DND-41 (cell line): ENCODE measurements at regions not wholly inside any gene's neighbourhood (a gene's known extent, or its start where the extent isn't known, plus 50 kb on each side); places are given as distances from the start of the nearest gene placed in this dataset.

Experiments used
- ATAC-seq: fragments of 200-7000 bp; cut with Tn5 transposase; 3 replicates; pipeline ENCODE4 v1.9.1; 2021; ENCODE audit warnings: low read depth; ENCODE audit not compliant: insufficient read depth
- DNase-seq: peaks from one replicate; pipeline ENCODE4 v3.0.0-alpha.2; 2020
- H2AFZ ChIP-seq: 2 replicates; pipeline ENCODE4 v1.6.0; 2012; ENCODE audit warnings: low read depth, low read length
- H3K27ac ChIP-seq: 2 replicates; pipeline ENCODE4 v1.5.1; 2012; ENCODE audit warnings: low read length, inconsistent platforms
- H3K27me3 ChIP-seq: fragments of 200-600 bp; sonication (generic); 2 replicates; pipeline ENCODE4 v1.6.0; 2012; ENCODE audit warnings: low read length, mild to moderate bottlenecking, inconsistent platforms; ENCODE audit not compliant: insufficient read depth, poor library complexity
- H3K36me3 ChIP-seq: 2 replicates; pipeline ENCODE4 v1.5.1; 2012; ENCODE audit warnings: low read length, inconsistent platforms; ENCODE audit not compliant: insufficient read depth
- H3K4me1 ChIP-seq: 2 replicates; pipeline ENCODE4 v1.5.1; 2012; ENCODE audit warnings: mild to moderate bottlenecking, low read length; ENCODE audit not compliant: insufficient read depth
- H3K4me2 ChIP-seq: 2 replicates; pipeline ENCODE4 v1.6.0; 2012; ENCODE audit warnings: mild to moderate bottlenecking, moderate library complexity, low read length, inconsistent platforms; ENCODE audit not compliant: insufficient read depth
- H3K4me3 ChIP-seq, 2 experiments: fragments of 200-600 bp in 1 of 2; shearing (Covaris generic) in 1 of 2; 2 replicates each; pipeline ENCODE4 v1.5.1; 2012 to 2016; ENCODE audit warnings: inconsistent platforms in 2 of 2, low read length in 2 of 2, mild to moderate bottlenecking in 2 of 2, low read depth in 1 of 2, moderate library complexity in 1 of 2
- H3K79me2 ChIP-seq: 2 replicates; pipeline ENCODE4 v1.6.0; 2012; ENCODE audit warnings: low read length, inconsistent platforms; ENCODE audit not compliant: insufficient read depth
- H3K9ac ChIP-seq: 2 replicates; pipeline ENCODE4 v1.6.0; 2012; ENCODE audit warnings: low read depth, mild to moderate bottlenecking, inconsistent platforms, low read length, moderate library complexity
- H3K9me3 ChIP-seq: 2 replicates; pipeline ENCODE4 v1.5.1; 2012; ENCODE audit warnings: low read length, moderate library complexity, mild to moderate bottlenecking, inconsistent platforms; ENCODE audit not compliant: insufficient read depth, severe bottlenecking
- H4K20me1 ChIP-seq: 2 replicates; pipeline ENCODE4 v1.6.0; 2012; ENCODE audit warnings: low read length; ENCODE audit not compliant: insufficient read depth
- CTCF ChIP-seq: IDR thresholded peaks from 2 replicates; pipeline ENCODE4 v1.5.1; 2012; ENCODE audit warnings: borderline replicate concordance, low read length, moderate library complexity, mild to moderate bottlenecking; ENCODE audit not compliant: poor library complexity, severe bottlenecking; ENCODE audit errors: extremely low read depth
- EZH2 ChIP-seq: IDR thresholded peaks from 3 replicates; pipeline ENCODE4 v1.6.1; 2012; ENCODE audit warnings: borderline replicate concordance, low read depth, mild to moderate bottlenecking, moderate library complexity, low read length, inconsistent platforms; ENCODE audit not compliant: severe bottlenecking

- peaks cover 44% of the 10 kb centered on the region for H3K4me1 ChIP-seq
- H3K9ac ChIP-seq, result no peak overlapping the region
- peak overlapping the region; percentile 10; the same call in 1 of the 2 replicates for H3K27ac ChIP-seq
- H3K36me3 ChIP-seq, result no peaks in the 10 kb centered on the region
- H3K4me3 ChIP-seq, result no peak overlapping the region
- no peak for DNase-seq
- no peaks in the 10 kb centered on the region for H3K27me3 ChIP-seq
- H3K79me2 ChIP-seq, result no peaks in the 10 kb centered on the region
- no peaks in the 10 kb centered on the region for H4K20me1 ChIP-seq
- TF ChIP-seq CTCF, result no peak
- no peak for TF ChIP-seq EZH2
- H3K4me2 ChIP-seq, result peak overlapping the region; percentile 53; the same call in 1 of the 2 replicates
- H3K9me3 ChIP-seq, result no peaks in the 10 kb centered on the region
- no peak overlapping the region for H2AFZ ChIP-seq
- ATAC-seq, result peak; percentile 47
Observed at GRCh38 chr10:3468919-3469638, 296.5 kb upstream of the PITRM1 start.

DNA sequence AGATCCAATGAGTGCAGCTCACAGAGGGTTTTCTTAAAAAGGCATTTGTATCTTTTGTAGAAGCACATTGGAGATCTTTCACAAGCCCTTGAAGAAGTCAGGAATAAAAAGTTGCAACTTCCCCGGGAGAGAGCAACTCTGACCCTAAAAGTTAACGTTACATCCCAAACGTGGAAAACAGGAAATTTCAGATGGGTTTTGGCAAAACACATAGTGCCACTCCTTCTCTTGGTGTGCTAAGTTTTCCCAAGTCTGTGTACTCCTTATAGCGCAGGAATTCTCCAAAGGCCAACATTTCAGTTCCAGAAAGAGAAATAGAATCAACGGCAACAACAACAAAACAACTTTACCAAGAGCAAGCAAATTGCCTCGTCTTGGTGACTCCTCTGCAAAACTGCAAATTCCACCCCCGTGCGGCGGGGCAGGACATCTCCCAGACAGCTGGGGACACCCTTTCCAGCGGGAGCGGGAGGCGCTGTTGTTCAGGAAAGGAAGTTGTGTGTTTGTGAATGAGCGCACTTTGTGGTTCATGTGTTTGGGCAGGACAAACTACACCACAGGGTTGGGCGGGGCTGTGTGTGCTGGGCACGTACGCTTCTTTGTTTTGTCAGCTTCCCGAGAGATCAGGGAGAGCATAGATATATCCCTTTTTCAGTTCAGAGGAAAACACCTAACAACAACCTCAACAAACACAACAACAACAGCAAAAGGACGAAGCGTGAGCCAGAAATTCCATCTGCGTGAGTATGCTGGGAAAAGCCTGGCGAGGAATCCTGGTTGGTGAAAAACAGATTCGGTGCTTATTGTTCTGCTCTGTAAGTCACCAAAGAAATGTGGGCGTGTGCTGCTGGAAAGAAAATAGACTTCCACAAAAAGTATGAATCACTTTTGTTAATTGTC lies 294.7 kb upstream of the PITRM1 start:
- Histone ChIP-seq H4K20me1 (no peaks in the 10 kb centered on the region), H3K27me3 (no peaks in the 10 kb centered on the region), H3K36me3 (no peaks in the 10 kb centered on the region), H3K9ac (peak overlapping the region; percentile 26; the same call in 1 of the 2 replicates), H2AFZ (0 out of 2 replicates have a peak overlapping the region, but pooled peaks have one; percentile 6), H3K4me2 (peak overlapping the region; percentile 53; the same call in 1 of the 2 replicates), H3K4me3 (no peak overlapping the region), H3K4me1 (peaks cover 41% of the 10 kb centered on the region), H3K9me3 (no peaks in the 10 kb centered on the region), H3K27ac (peak overlapping the region; percentile 64; the same call in 1 of the 2 replicates), H3K79me2 (no peaks in the 10 kb centered on the region)
- no peak for TF ChIP-seq EZH2
- no peak for TF ChIP-seq CTCF
- DNase-seq (peak; percentile 37), ATAC-seq (no peak)

DNA sequence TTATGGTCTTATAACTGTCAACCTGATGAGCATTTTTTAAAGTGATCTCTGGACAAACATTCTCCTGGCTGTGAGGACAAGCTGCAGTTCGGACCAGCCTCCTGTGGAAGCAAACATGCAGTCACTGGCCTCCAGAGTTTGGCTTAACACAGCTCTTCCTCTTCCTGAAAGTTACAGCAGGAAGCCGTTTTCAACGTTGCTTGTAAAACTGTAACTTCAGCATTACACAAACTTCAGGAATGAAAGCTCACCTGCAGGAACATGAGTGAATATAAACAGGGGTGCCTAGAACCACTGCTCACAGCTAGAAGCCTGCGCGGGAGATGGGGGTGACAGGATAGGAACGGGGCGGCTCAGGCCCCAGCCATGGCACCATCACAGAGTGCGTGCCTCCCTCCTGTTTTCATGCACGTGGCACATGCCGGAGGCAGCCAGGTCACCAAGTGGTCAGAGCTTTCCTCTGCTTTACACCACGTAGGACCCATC lies 292.9 kb upstream of the PITRM1 start:
- TF ChIP-seq EZH2, result no peak
- TF ChIP-seq CTCF, result no peak
- Histone ChIP-seq H3K4me3 (no peak overlapping the region), H3K27ac (no peak overlapping the region), H3K4me2 (no peak overlapping the region), H3K4me1 (peaks cover 36% of the 10 kb centered on the region), H3K79me2 (no peaks in the 10 kb centered on the region), H2AFZ (peak overlapping the region; percentile 14; the same call in 1 of the 2 replicates), H3K27me3 (no peaks in the 10 kb centered on the region), H4K20me1 (no peaks in the 10 kb centered on the region), H3K36me3 (no peaks in the 10 kb centered on the region), H3K9me3 (no peaks in the 10 kb centered on the region), H3K9ac (no peak overlapping the region)
- no peak for DNase-seq
- ATAC-seq, result no peak
